ENCODE measurements at regions not wholly inside any gene's neighbourhood (a gene's known extent, or its start where the extent isn't known, plus 50 kb on each side); places are given as distances from the start of the nearest gene placed in this dataset.

- no peak for TF ChIP-seq EP300 (IDR thresholded peaks at IDR 0.05)
- TF ChIP-seq, protein P1, sequence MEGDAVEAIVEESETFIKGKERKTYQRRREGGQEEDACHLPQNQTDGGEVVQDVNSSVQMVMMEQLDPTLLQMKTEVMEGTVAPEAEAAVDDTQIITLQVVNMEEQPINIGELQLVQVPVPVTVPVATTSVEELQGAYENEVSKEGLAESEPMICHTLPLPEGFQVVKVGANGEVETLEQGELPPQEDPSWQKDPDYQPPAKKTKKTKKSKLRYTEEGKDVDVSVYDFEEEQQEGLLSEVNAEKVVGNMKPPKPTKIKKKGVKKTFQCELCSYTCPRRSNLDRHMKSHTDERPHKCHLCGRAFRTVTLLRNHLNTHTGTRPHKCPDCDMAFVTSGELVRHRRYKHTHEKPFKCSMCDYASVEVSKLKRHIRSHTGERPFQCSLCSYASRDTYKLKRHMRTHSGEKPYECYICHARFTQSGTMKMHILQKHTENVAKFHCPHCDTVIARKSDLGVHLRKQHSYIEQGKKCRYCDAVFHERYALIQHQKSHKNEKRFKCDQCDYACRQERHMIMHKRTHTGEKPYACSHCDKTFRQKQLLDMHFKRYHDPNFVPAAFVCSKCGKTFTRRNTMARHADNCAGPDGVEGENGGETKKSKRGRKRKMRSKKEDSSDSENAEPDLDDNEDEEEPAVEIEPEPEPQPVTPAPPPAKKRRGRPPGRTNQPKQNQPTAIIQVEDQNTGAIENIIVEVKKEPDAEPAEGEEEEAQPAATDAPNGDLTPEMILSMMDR (IDR thresholded peaks at IDR 0.05), result no peak
- TF ChIP-seq POLR2A (IDR thresholded peaks at IDR 0.05), result no peak
Measured at GRCh38 chr19:30240904-30241695, 131.1 kb upstream of the ZNF536 start.

Measured in tibial nerve (tissue), 4 donors.